NCI-H526 (cell line): ENCODE measurements at regions not wholly inside any gene's neighbourhood (a gene's known extent, or its start where the extent isn't known, plus 50 kb on each side); places are given as distances from the start of the nearest gene placed in this dataset.
"Not testable (repeated sequence)": the region's sequence is repeated elsewhere in the genome, so short reads cannot be mapped to it uniquely, and the experiment has no call there.

Experiments used
- DNase-seq, 2 experiments: peaks; one replicate each; lab custom pipeline; 2025; lab: John Stamatoyannopoulos, UW

DNA sequence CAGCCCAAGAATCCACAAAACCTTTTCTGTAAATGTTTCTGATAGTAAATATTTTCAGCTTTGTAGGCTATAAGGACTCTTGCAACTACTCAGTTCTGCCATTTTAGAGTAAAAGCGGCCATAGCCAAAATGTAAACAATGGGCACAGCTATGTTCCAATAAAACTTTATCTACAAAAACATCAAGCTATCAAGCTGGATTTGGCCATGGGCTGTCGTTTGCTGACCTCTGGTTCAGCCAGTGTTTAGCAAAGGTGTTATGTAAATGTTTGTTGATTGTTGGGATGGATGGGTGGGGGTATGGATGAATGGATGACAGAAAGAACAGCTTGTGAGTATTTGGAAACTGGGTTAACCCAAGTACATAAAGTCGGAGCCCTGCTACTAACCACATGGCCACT is 111.1 kb upstream of the VRK1 start:
- DNase-seq: no peak

DNA sequence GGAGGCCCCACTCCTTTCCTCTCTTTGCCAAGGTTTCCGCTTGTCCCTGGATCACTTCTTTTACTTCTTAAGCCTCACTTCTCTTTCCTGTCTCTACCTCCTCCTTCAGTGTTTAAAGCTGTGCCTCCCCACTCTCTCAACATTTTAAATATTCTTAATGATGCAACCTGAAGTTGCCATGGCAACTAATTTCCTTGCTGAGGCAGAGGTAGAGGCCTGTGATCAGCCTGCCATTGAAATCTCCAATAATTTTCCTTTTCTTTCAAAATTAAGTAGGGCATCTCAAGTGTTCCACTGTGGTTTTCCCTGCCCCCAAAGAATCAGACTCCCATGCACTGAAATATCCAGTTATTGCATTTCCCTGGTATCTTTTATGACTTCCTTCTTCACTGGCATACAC is 108.6 kb upstream of the VRK1 start:
- peak in 1 of 2 experiments; percentile 12 for DNase-seq

DNA sequence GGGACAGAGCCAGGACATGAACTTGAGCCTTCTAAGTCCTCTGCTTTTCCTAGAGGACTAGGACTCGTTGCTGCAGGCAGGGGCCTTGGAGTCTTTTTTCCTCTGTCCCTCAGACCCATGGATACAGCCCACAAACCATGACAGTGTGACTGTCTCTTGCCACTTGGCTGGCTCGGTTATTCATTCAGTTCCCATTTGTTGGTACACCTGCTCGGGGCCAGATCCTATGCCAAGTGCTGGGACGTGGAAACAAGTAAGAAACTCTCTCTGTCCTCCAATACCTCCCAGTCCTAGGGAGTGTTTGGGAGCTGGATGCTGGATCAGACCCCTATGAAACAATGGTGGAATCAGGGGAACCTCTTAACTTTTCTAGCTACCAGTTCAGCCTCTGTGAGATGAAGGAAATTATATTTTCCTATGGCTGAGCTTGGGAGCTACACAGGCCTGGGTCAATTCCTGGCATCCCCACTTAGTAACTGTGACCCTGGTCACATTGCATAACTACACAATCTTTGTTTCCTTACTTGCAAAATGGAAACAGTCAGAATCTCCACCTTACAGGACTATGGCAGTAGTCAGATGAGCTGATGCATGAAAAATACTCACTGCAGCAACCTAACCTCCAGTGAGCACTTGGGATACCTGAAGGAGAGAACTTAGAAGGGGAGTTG is 106.3 kb upstream of the VRK1 start:
- no peak for DNase-seq

DNA sequence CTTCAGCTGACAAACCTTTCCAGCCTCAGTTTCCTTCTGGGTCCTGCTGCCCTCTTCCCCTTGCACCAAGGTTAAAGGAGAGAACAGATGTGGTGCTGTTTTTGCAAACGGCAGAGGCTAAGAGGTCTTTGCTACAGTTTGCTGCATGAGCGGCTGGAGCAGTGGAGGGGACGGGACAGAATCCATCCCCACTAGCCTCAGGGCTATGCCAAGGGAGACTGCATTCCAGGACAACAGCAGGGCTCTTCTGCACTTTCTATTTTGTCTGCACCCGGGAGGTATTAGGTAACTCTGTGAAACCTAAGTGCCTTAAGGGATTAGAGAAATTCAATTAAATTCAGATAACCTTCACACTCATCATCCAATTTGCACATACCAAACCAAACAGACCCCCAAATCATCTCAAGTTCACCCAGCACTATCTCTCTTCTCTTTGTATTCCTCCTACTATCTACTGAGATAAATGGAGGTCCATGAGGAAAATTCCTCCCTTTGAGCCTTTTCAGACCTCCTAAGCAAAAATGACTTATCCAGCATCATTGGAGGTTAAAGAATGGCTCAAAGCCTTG is 103.8 kb upstream of the VRK1 start:
- no peak for DNase-seq

DNA sequence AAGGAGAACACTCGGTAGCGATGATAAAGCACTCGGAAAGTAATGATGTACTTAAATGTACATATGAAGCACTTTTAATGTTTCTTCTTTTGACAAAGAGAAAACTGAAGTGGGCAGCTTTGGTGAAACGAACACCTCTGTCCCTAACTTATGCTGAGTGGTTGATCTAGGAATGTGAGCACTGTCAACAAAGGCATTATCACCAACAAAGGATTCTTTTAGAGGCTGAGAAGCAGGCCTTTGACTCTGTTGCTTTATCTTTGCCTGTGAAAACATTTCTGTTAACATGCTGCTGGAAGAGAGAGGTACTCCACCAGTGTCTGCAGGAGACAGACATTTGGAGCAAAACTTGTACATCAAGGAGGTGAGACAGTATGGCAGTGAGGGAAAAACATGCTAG is 103.2 kb upstream of the VRK1 start:
- no peak for DNase-seq

DNA sequence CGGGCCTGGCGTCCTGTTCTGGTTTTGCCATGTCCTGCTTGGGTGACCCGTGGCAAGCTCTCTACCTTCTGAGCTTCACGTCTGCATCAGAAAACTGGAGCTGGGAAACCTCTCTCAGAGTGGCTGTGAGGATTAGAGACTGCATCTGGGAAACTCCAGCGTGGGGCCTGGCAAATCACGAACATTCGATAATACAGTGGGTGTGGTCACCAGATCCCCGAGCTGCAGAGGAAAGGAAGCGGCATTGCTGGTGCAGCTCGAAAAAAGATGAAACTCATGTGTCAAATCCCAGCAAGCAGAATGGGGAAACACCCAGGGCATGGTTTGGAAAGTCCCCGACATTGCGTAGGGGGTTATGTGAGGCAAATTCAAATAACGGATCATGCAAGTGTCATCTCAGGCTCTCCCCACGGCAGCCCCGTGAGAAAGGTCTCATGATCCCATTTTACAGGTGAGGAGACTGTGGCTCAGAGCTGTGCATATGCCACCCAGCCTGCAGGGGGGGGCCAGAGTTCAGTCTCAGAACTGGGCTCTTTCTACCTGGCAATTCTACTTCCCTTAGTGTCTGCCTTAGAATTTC is 98.1 kb upstream of the VRK1 start:
- no peak for DNase-seq

DNA sequence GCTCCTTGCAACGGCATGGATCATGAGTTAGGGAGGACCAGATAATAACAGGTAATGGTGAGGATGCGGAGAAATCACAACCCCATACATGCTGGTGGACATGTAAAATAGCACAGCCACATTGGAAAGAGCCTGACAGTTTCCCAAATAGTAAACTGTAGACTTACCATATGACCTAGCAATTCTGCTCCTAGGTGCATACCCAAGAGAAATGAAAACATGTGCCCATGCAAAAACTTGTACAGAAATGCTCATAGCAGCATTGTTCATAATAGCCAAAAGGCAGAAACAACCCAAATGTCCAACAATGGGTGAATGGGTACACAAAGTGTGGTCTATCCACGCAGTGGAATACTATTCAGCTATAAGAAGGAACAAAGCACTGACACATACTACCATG is 97.5 kb upstream of the VRK1 start:
- no peak for DNase-seq

DNA sequence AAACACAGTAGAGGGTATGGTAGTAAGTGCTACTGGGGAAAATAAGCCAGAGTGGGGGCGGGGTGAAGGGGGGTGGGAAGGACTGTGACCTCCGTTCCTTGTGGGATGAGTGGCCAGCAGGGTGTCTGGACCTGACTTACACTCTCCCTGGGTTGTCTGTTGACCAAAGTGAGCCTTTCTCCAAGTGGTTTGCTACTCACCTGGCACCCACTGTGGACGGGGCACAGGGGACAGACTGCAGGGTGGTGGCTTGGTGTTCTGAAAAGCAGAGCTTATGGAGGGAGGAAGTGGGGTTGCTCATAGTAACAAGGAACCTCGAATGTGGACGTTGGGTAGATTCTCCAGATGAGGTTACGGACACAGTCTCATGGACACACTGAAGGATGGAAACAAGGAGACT is 94.4 kb upstream of the VRK1 start:
- no peak for DNase-seq

DNA sequence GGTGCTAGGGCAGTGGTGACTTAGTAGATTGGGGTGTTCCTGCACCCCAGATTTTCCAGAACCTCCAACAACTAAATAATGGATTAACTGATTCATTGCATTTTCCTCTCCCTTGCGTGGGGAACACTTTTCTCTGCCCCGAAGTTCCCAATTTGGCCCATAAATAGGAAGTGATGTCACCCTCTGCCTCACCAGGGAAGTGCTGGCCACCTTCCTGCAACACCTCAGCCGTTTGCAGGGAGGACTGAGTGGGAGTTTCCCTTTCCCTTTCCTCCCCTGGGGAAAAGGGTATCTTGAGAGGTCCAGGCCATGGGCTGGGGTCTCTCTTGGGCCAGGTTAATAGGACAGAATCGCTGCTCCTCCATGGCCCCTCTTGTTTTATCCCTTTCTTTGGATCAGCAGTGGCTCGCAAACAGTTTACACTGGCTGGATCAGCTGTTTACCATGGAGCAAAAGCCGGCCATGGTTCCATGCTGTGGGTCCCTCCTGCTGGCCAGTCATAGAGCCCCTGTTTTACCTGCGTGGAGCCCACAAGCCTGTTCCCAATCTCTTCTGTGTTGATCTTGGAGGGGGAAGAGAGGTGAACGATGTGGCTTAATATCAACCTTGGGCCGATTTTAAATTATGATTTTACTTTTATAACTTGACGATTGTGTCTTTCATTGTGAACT is 91.6 kb upstream of the VRK1 start:
- no peak for DNase-seq

DNA sequence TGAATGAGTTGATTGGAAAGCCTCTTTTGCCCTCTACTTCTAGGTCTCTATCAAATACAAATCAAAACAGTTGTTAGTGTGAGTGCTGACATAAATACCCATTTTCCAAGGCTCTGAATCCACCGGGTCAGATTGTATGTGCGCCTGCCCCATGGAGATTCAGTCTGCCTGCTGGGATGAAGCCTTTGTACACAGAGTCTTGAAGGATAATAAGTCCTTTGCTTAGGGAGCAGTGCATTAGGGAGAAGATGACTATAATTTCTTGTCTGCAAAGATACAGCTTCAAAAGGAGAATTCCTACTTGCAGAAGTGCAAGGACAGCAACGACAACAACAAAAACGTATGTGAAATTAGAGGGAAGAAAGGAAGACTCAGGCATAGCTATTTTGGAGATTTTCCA is 90.3 kb upstream of the VRK1 start:
- DNase-seq: no peak

DNA sequence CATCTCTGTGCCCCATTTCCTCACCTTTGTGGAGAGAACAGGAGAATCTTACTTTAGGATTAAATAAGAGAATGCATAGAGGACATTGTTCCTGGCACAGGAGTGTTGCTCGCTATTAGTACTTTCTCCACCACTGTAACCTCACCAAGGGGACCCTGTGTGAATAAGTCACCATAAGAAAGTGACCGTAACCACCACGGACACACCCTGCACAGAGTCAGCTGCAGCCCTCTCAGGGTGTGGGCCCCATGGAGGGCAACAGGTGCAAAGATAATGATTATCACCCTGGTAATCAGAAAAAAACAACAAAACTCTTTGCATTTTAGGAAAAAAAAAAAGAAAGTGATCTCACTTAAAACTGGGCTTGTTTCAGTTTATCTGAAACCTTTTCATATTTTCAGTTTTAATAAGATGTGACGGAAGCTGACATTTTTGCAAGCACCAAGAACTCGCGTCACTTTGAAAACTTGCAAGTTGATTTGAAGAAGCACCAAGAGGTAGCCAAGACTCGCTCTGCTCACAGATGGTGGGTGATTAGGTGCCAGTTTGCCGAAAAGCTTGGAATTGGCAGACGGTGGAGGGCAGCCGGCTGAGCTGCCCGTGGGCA is 87.0 kb upstream of the VRK1 start:
- no peak for DNase-seq

DNA sequence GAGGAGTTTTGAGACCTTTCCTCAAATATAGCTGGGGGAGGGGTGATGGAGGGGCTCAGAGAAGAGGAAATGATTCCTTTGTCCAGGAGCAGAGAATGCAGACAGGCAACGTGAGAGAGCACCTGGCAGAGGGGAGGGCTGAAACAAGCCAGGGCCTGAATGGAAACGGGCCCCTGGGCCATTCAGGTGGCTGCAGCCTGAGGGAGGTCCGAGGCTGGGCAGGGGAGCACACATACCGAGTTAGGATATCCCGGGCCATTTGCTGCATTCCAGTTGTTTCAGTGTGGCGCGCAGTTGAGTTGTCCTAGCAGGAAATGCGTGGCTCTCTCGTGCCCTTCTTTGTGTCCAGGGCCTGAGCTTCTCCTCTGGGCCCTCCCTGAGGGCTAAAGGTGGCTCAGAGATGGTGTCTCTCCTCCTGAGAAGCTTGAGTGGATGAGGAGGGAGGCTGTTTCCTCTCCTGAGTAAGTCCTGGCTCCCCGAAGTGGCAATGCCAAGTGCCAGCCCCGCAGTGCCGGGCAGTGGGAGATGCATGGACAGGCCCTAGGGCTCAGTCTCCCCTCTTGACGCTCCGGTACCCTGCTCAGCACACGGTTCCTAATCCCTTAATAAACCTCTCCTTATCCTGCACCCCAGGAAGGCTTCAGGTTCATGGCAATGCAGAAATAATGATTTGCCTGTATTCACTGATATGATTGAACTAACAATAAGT is 85.5 kb upstream of the VRK1 start:
- no peak for DNase-seq

DNA sequence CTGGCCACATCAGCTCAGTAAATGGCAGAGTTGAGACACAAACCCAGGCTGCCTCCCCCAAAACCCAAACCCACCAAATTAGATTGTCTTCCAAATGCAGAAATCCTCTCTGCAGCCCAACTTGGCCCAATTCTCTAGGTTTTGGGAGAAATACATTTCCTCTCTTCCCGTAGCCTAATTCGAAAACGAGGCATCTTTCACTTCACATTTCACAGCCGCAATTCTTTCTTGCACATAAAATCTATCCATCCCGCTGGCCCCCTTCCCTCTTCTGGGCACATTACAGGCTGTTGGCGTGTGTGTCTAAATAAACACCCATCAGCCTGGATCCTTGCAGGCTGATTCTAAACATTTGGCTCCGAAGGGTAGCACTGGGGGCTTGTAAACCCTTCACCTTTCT is 83.8 kb upstream of the VRK1 start:
- no peak for DNase-seq

DNA sequence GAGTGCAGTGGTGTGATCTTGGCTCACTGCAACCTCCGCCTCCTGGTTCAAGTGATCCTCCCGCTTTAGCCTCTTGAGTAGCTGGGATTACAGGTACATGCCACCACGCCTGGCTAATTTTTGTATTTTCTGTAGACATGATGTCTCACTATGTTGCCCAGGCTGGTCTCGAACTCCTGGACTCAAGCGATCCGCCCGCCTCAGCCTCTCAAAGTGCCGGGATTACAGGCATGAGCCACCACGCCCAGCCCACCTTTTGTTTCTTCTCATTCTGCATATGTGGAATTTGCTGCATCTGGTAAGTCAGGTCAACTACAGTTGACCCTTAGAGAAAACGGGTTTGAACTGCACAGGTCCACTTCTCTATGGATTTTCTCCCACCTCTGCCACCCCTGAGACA is 82.6 kb upstream of the VRK1 start:
- DNase-seq: not testable (repeated sequence)

DNA sequence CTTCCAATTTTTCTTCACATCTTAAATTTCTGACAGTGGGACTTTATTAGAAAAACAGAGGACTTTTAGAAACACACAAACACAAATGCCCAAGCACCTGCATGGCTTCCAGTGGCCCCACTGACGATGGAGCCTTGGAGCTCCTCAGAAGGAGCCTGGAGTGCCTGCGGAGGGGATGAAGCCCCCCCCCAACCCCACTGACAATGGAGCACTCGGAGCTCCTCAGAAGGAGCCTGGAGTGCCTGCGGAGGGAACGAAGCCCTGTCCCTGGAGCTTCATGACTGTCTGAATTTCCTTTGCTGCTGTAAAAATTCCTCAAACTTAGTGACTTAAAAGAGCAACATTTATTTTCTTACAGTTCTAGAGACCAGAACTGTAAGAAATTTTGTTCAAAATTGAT is 80.1 kb upstream of the VRK1 start:
- no peak for DNase-seq

DNA sequence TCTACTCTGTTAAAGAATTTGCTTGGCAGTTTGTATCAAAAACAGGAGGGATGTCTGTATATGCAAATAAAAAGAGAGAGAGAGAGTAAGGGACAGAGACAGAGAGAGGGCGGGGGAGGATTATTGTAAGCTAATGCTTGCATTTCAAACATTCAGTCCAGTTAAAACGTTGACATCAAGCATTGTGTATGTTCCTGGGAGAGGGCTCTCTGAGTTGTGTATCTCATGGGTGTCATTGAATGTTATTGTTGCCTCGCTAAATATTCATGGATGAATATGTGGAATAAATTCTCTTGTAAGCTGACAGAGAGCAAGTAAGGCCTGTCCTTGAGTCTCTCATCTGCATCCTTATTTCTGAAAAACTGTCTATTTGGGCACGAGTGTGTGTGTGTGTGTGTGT is 78.8 kb upstream of the VRK1 start:
- DNase-seq: peak; percentile 96 to 97

DNA sequence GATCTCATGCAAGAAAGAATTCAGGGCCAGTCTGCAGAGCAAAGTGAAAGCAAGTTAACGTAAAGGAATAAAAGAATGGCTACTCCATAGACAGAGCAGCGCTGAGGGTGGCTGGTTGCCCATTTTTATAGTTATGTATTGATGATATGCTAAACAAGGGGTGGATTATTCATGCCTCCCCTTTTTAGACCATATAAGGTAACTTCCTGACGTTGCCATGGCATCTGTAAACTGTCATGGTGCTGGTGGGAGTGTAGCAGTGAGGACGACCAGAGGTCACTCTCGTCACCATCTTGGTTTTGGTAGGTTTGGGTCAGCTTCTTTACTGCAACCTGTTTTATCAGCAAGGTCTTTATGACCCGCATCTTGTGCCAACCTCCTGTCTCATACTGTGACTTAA is 76.5 kb upstream of the VRK1 start:
- DNase-seq: not testable (repeated sequence)

DNA sequence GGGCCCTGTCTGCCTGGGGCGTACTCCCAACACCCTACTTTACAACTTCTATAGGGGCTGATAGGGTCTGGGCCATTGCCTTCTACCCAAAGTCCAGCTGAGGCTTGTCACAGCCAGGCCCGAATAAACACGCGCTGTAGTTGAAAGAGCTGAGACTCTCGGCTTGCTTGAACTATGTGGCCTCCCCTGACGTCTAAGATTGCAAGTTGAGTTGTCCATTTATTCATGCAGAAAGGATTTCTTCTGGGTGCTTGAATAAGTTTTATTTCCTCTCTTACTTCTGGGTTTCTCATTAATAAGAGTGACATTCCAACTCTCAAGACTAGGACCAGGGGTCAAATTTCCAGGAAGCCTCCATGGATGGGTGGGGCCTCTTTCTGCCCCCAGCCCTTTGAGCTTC is 74.4 kb upstream of the VRK1 start:
- no peak for DNase-seq

DNA sequence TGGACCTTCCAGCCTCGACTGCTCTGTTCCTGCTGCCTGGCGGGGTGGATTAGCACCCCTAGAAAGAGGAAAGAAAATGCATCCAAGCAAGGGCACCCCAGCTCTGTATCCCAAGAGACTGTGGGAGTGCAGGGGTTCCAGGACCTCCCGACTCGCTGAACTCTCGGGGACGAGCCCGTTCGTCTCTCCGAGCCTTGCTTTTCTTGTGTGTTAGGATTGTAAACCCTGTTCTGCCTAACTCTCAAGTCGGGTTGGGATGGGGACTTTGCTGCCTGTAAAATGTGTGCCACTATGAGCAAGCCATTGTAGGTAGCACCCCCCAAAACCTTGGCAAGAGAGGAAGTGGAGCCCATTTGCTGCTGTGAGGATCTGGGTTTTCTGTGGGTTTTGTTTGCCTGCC is 73.2 kb upstream of the VRK1 start:
- DNase-seq: no peak

DNA sequence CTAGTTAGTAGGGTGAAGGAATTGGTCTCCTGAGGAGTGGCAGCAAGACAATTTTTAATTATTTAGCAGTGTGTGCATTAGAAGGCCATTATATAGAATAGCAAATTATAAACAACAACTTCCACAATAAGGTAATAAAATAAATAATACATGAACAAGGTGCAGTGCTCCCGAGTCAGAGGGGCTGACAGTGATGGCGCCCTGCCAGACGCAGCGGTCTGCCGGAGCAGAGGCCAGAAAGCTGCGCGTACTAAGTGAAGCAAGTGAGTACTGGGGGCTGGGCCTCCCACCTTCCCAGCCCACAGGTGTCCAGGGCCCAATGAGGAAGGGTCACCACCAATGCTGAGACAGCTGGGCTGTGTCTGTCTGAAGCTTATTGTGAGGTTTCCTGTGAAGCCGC is 72.0 kb upstream of the VRK1 start:
- DNase-seq: no peak

DNA sequence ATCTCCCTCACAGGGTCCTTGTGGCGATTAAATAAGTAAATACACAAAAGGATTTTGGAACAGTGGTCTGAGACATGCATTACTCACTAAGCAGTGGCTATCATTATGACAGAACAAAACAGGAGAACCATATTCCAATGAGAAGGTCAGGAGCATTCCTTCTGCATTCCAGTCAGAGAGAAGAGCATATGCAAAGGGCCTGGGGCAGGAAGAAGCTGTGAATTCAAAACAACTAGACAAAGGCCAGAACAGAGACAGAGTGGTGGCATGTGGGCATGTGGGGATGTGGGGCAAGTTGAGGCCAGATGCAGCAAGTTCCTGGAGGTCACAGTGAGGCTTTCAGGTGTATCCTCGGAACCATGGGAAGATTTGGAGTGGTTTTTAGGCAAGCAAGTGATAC is 70.1 kb upstream of the VRK1 start:
- no peak for DNase-seq

DNA sequence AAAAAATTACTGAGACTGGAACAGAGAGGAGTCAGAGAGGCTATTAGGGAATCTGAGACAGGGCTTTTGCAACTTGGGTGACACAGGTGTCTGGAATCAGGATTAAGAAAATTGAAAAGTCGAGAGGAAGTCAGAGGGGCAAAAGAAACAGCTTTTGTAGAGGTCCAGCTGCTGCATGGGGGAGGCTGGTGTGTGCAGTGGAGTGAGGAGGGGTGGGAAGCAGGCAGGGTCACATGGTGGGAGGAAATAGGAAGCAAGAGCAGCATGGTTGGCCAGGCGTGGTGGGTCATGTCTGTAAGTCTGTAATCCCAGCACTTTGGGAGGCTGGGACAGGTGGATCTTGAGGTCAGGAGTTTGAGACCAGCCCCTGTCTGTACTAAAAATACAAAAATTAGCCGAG is 69.7 kb upstream of the VRK1 start:
- DNase-seq: no peak
